Effector memory CD8-positive, alpha-beta T cell (primary cell): ENCODE measurements at regions not wholly inside any gene's neighbourhood (a gene's known extent, or its start where the extent isn't known, plus 50 kb on each side); places are given as distances from the start of the nearest gene placed in this dataset.

Source experiments
- ATAC-seq: fragments of 150-1000 bp; cut with Tn5 transposase; replicated peaks from 2 replicates; pipeline ENCODE4 v1.10.0; 2021; ENCODE audit warnings: mild to moderate bottlenecking, moderate library complexity
- DNase-seq, 3 experiments: peaks; one replicate each; pipeline ENCODE4 v3.0.0; 2021
- H3K27ac Mint-ChIP-seq, 2 donors: one replicate each; pipeline ENCODE4 v1.8.0; 2022; ENCODE audit warnings: mild to moderate bottlenecking in 2 of 2, mixed read lengths in 2 of 2, moderate library complexity in 2 of 2
- H3K27me3 Mint-ChIP-seq, 2 donors: one replicate each; pipeline ENCODE4 v1.8.0; 2022; ENCODE audit warnings: mixed read lengths in 2 of 2
- H3K36me3 Mint-ChIP-seq: one replicate; pipeline ENCODE4 v1.8.0; 2022; ENCODE audit warnings: mild to moderate bottlenecking, moderate library complexity, mixed read lengths; ENCODE audit not compliant: insufficient read depth
- H3K4me1 Mint-ChIP-seq, 2 donors: one replicate each; pipeline ENCODE4 v1.8.0; 2022; ENCODE audit warnings: low read depth in 2 of 2, mixed read lengths in 2 of 2
- H3K4me3 Mint-ChIP-seq, 2 donors: one replicate each; pipeline ENCODE4 v1.8.0; 2022; ENCODE audit warnings: mild to moderate bottlenecking in 2 of 2, mixed read lengths in 2 of 2, moderate library complexity in 2 of 2
- H3K9me3 Mint-ChIP-seq, 2 donors: one replicate each; pipeline ENCODE4 v1.8.0; 2022; ENCODE audit warnings: mixed read lengths in 2 of 2

GRCh38 chr3:176523114-176523513 lies 674.2 kb downstream of the TBL1XR1 start:
- no peak for ATAC-seq
- Mint-ChIP-seq H3K4me3 (no peak overlapping the region), H3K36me3 (no peaks in the 10 kb centered on the region), H3K27ac (no peak overlapping the region), H3K9me3 (peaks cover 2 to 11% of the 10 kb centered on the region in 2 donors), H3K27me3 (no peaks in the 10 kb centered on the region), H3K4me1 (no peaks in the 10 kb centered on the region)
- no peak for DNase-seq

- ATAC-seq, result no peak
- no peak for DNase-seq
- Mint-ChIP-seq H3K27ac (no peak overlapping the region), H3K27me3 (no peaks in the 10 kb centered on the region), H3K36me3 (no peaks in the 10 kb centered on the region), H3K9me3 (peaks cover 0 to 7% of the 10 kb centered on the region in 2 donors), H3K4me3 (no peak overlapping the region), H3K4me1 (no peaks in the 10 kb centered on the region)
These were observed 674.8 kb downstream of the TBL1XR1 start for GRCh38 chr3:176522436-176522835.

GRCh38 chr3:176521531-176522175 lies 675.6 kb downstream of the TBL1XR1 start:
- no peak for ATAC-seq
- no peaks in the 10 kb centered on the region for H3K27me3 Mint-ChIP-seq
- H3K36me3 Mint-ChIP-seq, result no peaks in the 10 kb centered on the region
- peaks cover 0 to 7% of the 10 kb centered on the region in 2 donors for H3K9me3 Mint-ChIP-seq
- no peak overlapping the region for H3K27ac Mint-ChIP-seq
- no peak overlapping the region for H3K4me3 Mint-ChIP-seq
- H3K4me1 Mint-ChIP-seq, result no peaks in the 10 kb centered on the region
- no peak for DNase-seq

- Mint-ChIP-seq H3K4me3 (no peak overlapping the region), H3K27ac (no peak overlapping the region)
These were observed 683.0 kb downstream of the TBL1XR1 start for GRCh38 chr3:176514297-176514696.

GRCh38 chr3:176513604-176514003 lies 683.7 kb downstream of the TBL1XR1 start:
- ATAC-seq, result no peak
- DNase-seq, result no peak
- Mint-ChIP-seq H3K9me3 (peaks cover 6 to 10% of the 10 kb centered on the region in 2 donors), H3K4me3 (no peak overlapping the region), H3K27me3 (no peaks in the 10 kb centered on the region), H3K4me1 (no peaks in the 10 kb centered on the region), H3K27ac (no peak overlapping the region), H3K36me3 (no peaks in the 10 kb centered on the region)

More at GRCh38 chr3:176514297-176514696, 683.0 kb downstream of the TBL1XR1 start:
- H3K9me3 Mint-ChIP-seq, result peaks cover 6 to 10% of the 10 kb centered on the region in 2 donors
- ATAC-seq (no peak), DNase-seq (no peak)
- H3K4me1 Mint-ChIP-seq, result no peaks in the 10 kb centered on the region
- H3K36me3 Mint-ChIP-seq, result no peaks in the 10 kb centered on the region
- H3K27me3 Mint-ChIP-seq, result no peaks in the 10 kb centered on the region

GRCh38 chr3:176512037-176512436 lies 685.2 kb downstream of the TBL1XR1 start:
- H3K4me3 Mint-ChIP-seq, result no peak overlapping the region
- ATAC-seq (no peak), DNase-seq (no peak)
- no peaks in the 10 kb centered on the region for H3K27me3 Mint-ChIP-seq
- H3K9me3 Mint-ChIP-seq, result peaks cover 6 to 10% of the 10 kb centered on the region in 2 donors
- no peaks in the 10 kb centered on the region for H3K36me3 Mint-ChIP-seq
- no peaks in the 10 kb centered on the region for H3K4me1 Mint-ChIP-seq
- no peak overlapping the region for H3K27ac Mint-ChIP-seq

- Mint-ChIP-seq H3K9me3 (peaks cover 7 to 10% of the 10 kb centered on the region in 2 donors), H3K27me3 (no peaks in the 10 kb centered on the region), H3K4me1 (no peaks in the 10 kb centered on the region), H3K36me3 (no peaks in the 10 kb centered on the region), H3K27ac (no peak overlapping the region), H3K4me3 (no peak overlapping the region)
- ATAC-seq (no peak), DNase-seq (no peak)
These were observed 687.2 kb downstream of the TBL1XR1 start for GRCh38 chr3:176510097-176510496.

- Mint-ChIP-seq H3K4me1 (no peaks in the 10 kb centered on the region), H3K9me3 (peaks cover 0 to 2% of the 10 kb centered on the region in 2 donors), H3K4me3 (no peak overlapping the region), H3K27me3 (no peaks in the 10 kb centered on the region), H3K27ac (no peak overlapping the region), H3K36me3 (no peaks in the 10 kb centered on the region)
- no peak for DNase-seq
- ATAC-seq, result no peak
These were observed 691.2 kb downstream of the TBL1XR1 start for GRCh38 chr3:176505878-176506621.

- Mint-ChIP-seq H3K36me3 (no peaks in the 10 kb centered on the region), H3K4me1 (no peaks in the 10 kb centered on the region), H3K9me3 (no peaks in the 10 kb centered on the region), H3K27me3 (no peaks in the 10 kb centered on the region), H3K4me3 (no peak overlapping the region), H3K27ac (no peak overlapping the region)
- ATAC-seq (no peak), DNase-seq (no peak)
These were observed 706.2 kb downstream of the TBL1XR1 start for GRCh38 chr3:176491084-176491483.

GRCh38 chr3:176490357-176490756 lies 706.9 kb downstream of the TBL1XR1 start:
- H3K4me3 Mint-ChIP-seq, result no peak overlapping the region
- no peaks in the 10 kb centered on the region for H3K9me3 Mint-ChIP-seq
- no peaks in the 10 kb centered on the region for H3K4me1 Mint-ChIP-seq
- no peaks in the 10 kb centered on the region for H3K27me3 Mint-ChIP-seq
- ATAC-seq, result no peak
- no peak overlapping the region for H3K27ac Mint-ChIP-seq
- no peak for DNase-seq
- no peaks in the 10 kb centered on the region for H3K36me3 Mint-ChIP-seq

- no peaks in the 10 kb centered on the region for H3K4me1 Mint-ChIP-seq
- H3K36me3 Mint-ChIP-seq, result peaks cover 3% of the 10 kb centered on the region
- H3K4me3 Mint-ChIP-seq, result no peak overlapping the region
- ATAC-seq (no peak), DNase-seq (no peak)
- no peaks in the 10 kb centered on the region for H3K27me3 Mint-ChIP-seq
- H3K9me3 Mint-ChIP-seq, result peaks cover 1 to 11% of the 10 kb centered on the region in 2 donors
- no peak overlapping the region for H3K27ac Mint-ChIP-seq
These were observed 718.0 kb downstream of the TBL1XR1 start for GRCh38 chr3:176479248-176479647.

- Mint-ChIP-seq H3K9me3 (peaks cover 7 to 17% of the 10 kb centered on the region in 2 donors), H3K27me3 (no peaks in the 10 kb centered on the region), H3K36me3 (no peaks in the 10 kb centered on the region), H3K4me1 (no peaks in the 10 kb centered on the region), H3K4me3 (no peak overlapping the region), H3K27ac (no peak overlapping the region)
- DNase-seq (no peak), ATAC-seq (no peak)
These were observed 727.5 kb downstream of the TBL1XR1 start for GRCh38 chr3:176469694-176470205.

- Mint-ChIP-seq H3K4me3 (no peak overlapping the region), H3K4me1 (no peaks in the 10 kb centered on the region), H3K27ac (no peak overlapping the region), H3K9me3 (peaks cover 4 to 9% of the 10 kb centered on the region in 2 donors), H3K36me3 (no peaks in the 10 kb centered on the region), H3K27me3 (no peaks in the 10 kb centered on the region)
- ATAC-seq (no peak), DNase-seq (no peak)
These were observed 733.7 kb downstream of the TBL1XR1 start for GRCh38 chr3:176463610-176464009.

GRCh38 chr3:176447369-176447768 lies 749.9 kb downstream of the TBL1XR1 start:
- ATAC-seq, result no peak
- peaks cover 0 to 2% of the 10 kb centered on the region in 2 donors for H3K9me3 Mint-ChIP-seq

More at GRCh38 chr3:176447369-176447768, 749.9 kb downstream of the TBL1XR1 start:
- Mint-ChIP-seq H3K27ac (no peak overlapping the region), H3K4me1 (no peaks in the 10 kb centered on the region), H3K36me3 (no peaks in the 10 kb centered on the region), H3K27me3 (no peaks in the 10 kb centered on the region), H3K4me3 (no peak overlapping the region)
- no peak for DNase-seq
